Ishikawa (cell line): ENCODE measurements at regions not wholly inside any gene's neighbourhood (a gene's known extent, or its start where the extent isn't known, plus 50 kb on each side); places are given as distances from the start of the nearest gene placed in this dataset.

Experiments used
- EP300 ChIP-seq: IDR thresholded peaks from 2 replicates; pipeline ENCODE4 v1.6.1; 2012; ENCODE audit warnings: borderline replicate concordance
- RAD21 ChIP-seq: IDR thresholded peaks from 2 replicates; pipeline ENCODE4 v1.6.1; 2012; ENCODE audit warnings: low read depth
- TEAD4 ChIP-seq: IDR thresholded peaks from 2 replicates; pipeline ENCODE4 v1.6.1; 2012
- ZBTB7A ChIP-seq: IDR thresholded peaks from 2 replicates; pipeline ENCODE4 v1.6.1; 2012; ENCODE audit warnings: low read depth

DNA sequence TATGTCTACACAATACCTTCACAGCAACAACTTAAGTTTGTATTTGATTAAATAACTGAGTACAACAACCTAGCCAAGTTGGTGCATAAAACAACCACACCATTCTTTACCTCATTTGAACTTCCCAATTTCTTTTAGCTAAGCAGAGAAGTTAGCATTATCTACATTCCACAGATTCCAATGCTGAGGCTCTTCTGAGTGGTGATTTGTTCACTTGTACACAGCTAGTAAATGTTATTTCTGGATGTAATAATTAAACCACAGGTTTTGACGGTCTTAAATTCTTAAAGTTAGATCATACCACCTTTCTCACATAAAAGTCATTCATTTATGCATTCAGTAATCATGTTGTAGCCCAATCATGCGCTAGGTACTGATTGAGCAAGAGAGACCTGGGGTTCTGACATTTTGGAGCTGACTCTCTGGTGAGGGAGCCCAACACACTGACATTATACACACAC is 102.5 kb downstream of the SST start:
- TF ChIP-seq RAD21 (no peak), EP300 (no peak), ZBTB7A (no peak), TEAD4 (no peak)
